ENCODE measurements at regions not wholly inside any gene's neighbourhood (a gene's known extent, or its start where the extent isn't known, plus 50 kb on each side); places are given as distances from the start of the nearest gene placed in this dataset.

- H3K9me3 Mint-ChIP-seq, result peaks cover 6 to 26% (median 12%) of the 10 kb centered on the region in 7 donors
Observed at GRCh38 chr4:12595986-12596385, 888.2 kb downstream of the RAB28 start.

GRCh38 chr4:12595489-12595888 is 888.7 kb downstream of the RAB28 start:
- H3K4me1 ChIP-seq (ENCODE audit: control insufficient read depth in 1 of 2, insufficient read depth in 2 of 2, low read length in 2 of 2), result no peaks in the 10 kb centered on the region
- H3K27me3 Mint-ChIP-seq (ENCODE audit: low read depth in 3 of 3), result peaks cover 0 to 4% (median 0%) of the 10 kb centered on the region in 3 donors
- H3K36me3 Mint-ChIP-seq, result no peaks in the 10 kb centered on the region
- H3K36me3 ChIP-seq (replicated peaks in 1 of 2; ENCODE audit: control insufficient read depth in 1 of 2, insufficient read depth in 2 of 2, low read length in 2 of 2), result no peaks in the 10 kb centered on the region
- no peak for TF ChIP-seq CTCF (IDR thresholded peaks at IDR 0.05)
- 88% methylated on average over 4 of the region's 4 CpGs for WGBS (ENCODE audit: insufficient coverage)
- H4K20me1 ChIP-seq (ENCODE audit: insufficient read depth, low read length), result no peaks in the 10 kb centered on the region
- no peak overlapping the region for H3K27ac Mint-ChIP-seq
- intact Hi-C loops (cut with micrococcal nuclease), result no loop called here
- no peaks in the 10 kb centered on the region for H3K4me1 Mint-ChIP-seq
- no peak overlapping the region for H3K27ac ChIP-seq (ENCODE audit: low read depth in 1 of 2, low read length in 2 of 2)
- H3K27me3 ChIP-seq (ENCODE audit: control insufficient read depth in 2 of 2, insufficient read depth in 2 of 2, low read length in 2 of 2), result no peaks in the 10 kb centered on the region
- DNase-seq, result no peak
- no peak overlapping the region for H2AFZ ChIP-seq (ENCODE audit: insufficient read depth, low read depth, low read length, poor library complexity, severe bottlenecking)
- no peak overlapping the region for H3K4me2 ChIP-seq (replicated peaks; ENCODE audit: extremely low read depth, low read length, poor library complexity, severe bottlenecking)
- no peak overlapping the region for H3K4me3 ChIP-seq (replicated peaks in 1 of 3; ENCODE audit: low read depth in 2 of 3, low read length in 3 of 3)
- peaks cover 15 to 16% of the 10 kb centered on the region in 2 donors for H3K9me3 ChIP-seq (replicated peaks in 1 of 2; ENCODE audit: control insufficient read depth in 1 of 2, insufficient read depth in 1 of 2, low read length in 2 of 2)
- no peak overlapping the region for H3K9ac ChIP-seq (ENCODE audit: insufficient read depth, low read length, poor library complexity, severe bottlenecking)
- H3K79me2 ChIP-seq (ENCODE audit: insufficient read depth, low read length), result no peaks in the 10 kb centered on the region
- peaks cover 6 to 26% (median 12%) of the 10 kb centered on the region in 7 donors for H3K9me3 Mint-ChIP-seq
- no peak overlapping the region for H3K4me3 Mint-ChIP-seq

More at GRCh38 chr4:12595986-12596385, 888.2 kb downstream of the RAB28 start:
- no peak overlapping the region for H3K4me3 ChIP-seq (replicated peaks in 1 of 3; ENCODE audit: low read depth in 2 of 3, low read length in 3 of 3)
- no peaks in the 10 kb centered on the region for H3K36me3 Mint-ChIP-seq
- H3K27me3 Mint-ChIP-seq (ENCODE audit: low read depth in 3 of 3), result peaks cover 0 to 4% (median 0%) of the 10 kb centered on the region in 3 donors
- H3K9ac ChIP-seq (ENCODE audit: insufficient read depth, low read length, poor library complexity, severe bottlenecking), result no peak overlapping the region
- H3K4me2 ChIP-seq (replicated peaks; ENCODE audit: extremely low read depth, low read length, poor library complexity, severe bottlenecking), result no peak overlapping the region
- no peak for TF ChIP-seq CTCF (IDR thresholded peaks at IDR 0.05)
- no peaks in the 10 kb centered on the region for H3K4me1 Mint-ChIP-seq
- H3K27ac Mint-ChIP-seq, result no peak overlapping the region
- no peak overlapping the region for H3K4me3 Mint-ChIP-seq
- intact Hi-C loops (cut with micrococcal nuclease), result no loop called here
- DNase-seq, result no peak
- H2AFZ ChIP-seq (ENCODE audit: insufficient read depth, low read depth, low read length, poor library complexity, severe bottlenecking), result no peak overlapping the region
- H3K36me3 ChIP-seq (replicated peaks in 1 of 2; ENCODE audit: control insufficient read depth in 1 of 2, insufficient read depth in 2 of 2, low read length in 2 of 2), result no peaks in the 10 kb centered on the region
- no peaks in the 10 kb centered on the region for H3K79me2 ChIP-seq (ENCODE audit: insufficient read depth, low read length)
- no peaks in the 10 kb centered on the region for H3K4me1 ChIP-seq (ENCODE audit: control insufficient read depth in 1 of 2, insufficient read depth in 2 of 2, low read length in 2 of 2)
- no peaks in the 10 kb centered on the region for H4K20me1 ChIP-seq (ENCODE audit: insufficient read depth, low read length)
- H3K27ac ChIP-seq (ENCODE audit: low read depth in 1 of 2, low read length in 2 of 2), result no peak overlapping the region
- no peaks in the 10 kb centered on the region for H3K27me3 ChIP-seq (ENCODE audit: control insufficient read depth in 2 of 2, insufficient read depth in 2 of 2, low read length in 2 of 2)
- H3K9me3 ChIP-seq (replicated peaks in 1 of 2; ENCODE audit: control insufficient read depth in 1 of 2, insufficient read depth in 1 of 2, low read length in 2 of 2), result peaks cover 15 to 16% of the 10 kb centered on the region in 2 donors
